ENCODE measurements at regions not wholly inside any gene's neighbourhood (a gene's known extent, or its start where the extent isn't known, plus 50 kb on each side); places are given as distances from the start of the nearest gene placed in this dataset.
A peak's percentile ranks its signal among the peaks of the same experiment; 100 is the strongest.

DNA sequence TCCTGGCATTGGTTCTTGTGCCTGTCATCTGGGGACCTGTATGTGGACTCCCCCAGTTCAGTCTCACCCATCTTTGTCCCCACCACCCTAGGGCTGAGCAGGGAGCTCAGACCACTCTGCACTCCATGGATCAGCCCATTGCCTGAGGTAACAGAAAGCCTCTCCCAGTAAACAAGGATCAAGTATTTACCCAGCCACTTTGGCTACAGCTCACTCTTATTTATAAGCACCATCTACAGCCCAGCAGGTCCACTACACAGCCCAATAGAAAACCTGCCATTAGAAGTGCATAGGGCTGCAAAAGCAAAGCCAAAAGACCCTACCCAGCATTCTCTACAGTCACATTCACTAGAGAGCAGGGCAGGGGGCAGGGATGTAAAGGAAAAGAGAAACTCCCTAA is 335.0 kb upstream of the SYNCRIP start:
- Histone ChIP-seq H3K36me3 (replicated peaks in 1 of 2; ENCODE audit: insufficient read depth in 1 of 2, low read depth in 2 of 2) (no peaks in the 10 kb centered on the region), H3K27me3 (no peaks in the 10 kb centered on the region), H3K27ac (no peak overlapping the region), H3K4me3 (no peak overlapping the region), H3K9me3 (no peaks in the 10 kb centered on the region), H3K4me1 (no peaks in the 10 kb centered on the region)
- TF ChIP-seq CTCF (IDR thresholded peaks at IDR 0.05) (no peak), POLR2A (IDR thresholded peaks at IDR 0.05) (no peak)
- DNase-seq: no peak
- intact Hi-C loops (cut with DNase I): no loop called here
- no peak for ATAC-seq

DNA sequence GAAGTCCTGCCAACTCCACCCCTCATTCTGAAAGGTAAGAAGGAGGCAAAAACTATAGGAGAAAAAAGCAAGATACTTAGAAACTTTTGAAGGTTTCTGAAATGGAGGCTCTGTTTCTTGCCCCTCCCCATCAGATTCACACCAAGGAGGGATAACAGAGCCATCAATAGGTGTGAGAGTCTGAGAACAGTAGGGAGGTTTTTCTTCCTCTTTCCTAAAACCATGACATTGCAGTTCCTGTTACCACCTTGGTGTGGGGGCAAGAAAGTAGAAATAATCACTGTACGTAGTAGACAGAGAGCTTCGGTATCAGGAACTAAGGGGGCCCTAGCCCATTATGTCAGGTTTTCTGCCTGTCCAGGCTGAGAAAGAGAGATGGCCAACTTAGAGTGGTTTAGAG is 333.3 kb upstream of the SYNCRIP start:
- no peak overlapping the region for H3K27ac ChIP-seq
- TF ChIP-seq POLR2A (IDR thresholded peaks at IDR 0.05) (no peak), CTCF (IDR thresholded peaks at IDR 0.05) (no peak)
- WGBS, 2 donors: 82 to 84% methylated on average over 2 of the region's 2 CpGs

GRCh38 chr6:85971238-85971637 is 328.6 kb upstream of the SYNCRIP start:
- peaks cover 22% of the 10 kb centered on the region for H3K4me1 ChIP-seq
- no peak for TF ChIP-seq POLR2A (IDR thresholded peaks at IDR 0.05)
- no peak for TF ChIP-seq CTCF (IDR thresholded peaks at IDR 0.05)
- H3K4me3 ChIP-seq: no peak overlapping the region
- no peaks in the 10 kb centered on the region for H3K27me3 ChIP-seq
- DNase-seq (no peak), ATAC-seq (no peak)
- no peaks in the 10 kb centered on the region for H3K9me3 ChIP-seq
- no peaks in the 10 kb centered on the region for H3K36me3 ChIP-seq (replicated peaks in 1 of 2; ENCODE audit: insufficient read depth in 1 of 2, low read depth in 2 of 2)
- intact Hi-C loops (cut with DNase I): no loop called here
- H3K27ac ChIP-seq: no peak overlapping the region

More for the DNA sequence above, 333.3 kb upstream of the SYNCRIP start:
- no peaks in the 10 kb centered on the region for H3K36me3 ChIP-seq (replicated peaks in 1 of 2; ENCODE audit: insufficient read depth in 1 of 2, low read depth in 2 of 2)
- no peaks in the 10 kb centered on the region for H3K9me3 ChIP-seq
- ATAC-seq: no peak
- no peak overlapping the region for H3K4me3 ChIP-seq
- no peaks in the 10 kb centered on the region for H3K4me1 ChIP-seq
- no peak for DNase-seq
- intact Hi-C loops (cut with DNase I): no loop called here
- no peaks in the 10 kb centered on the region for H3K27me3 ChIP-seq

GRCh38 chr6:85966828-85967227 is 324.1 kb upstream of the SYNCRIP start:
- H3K27me3 ChIP-seq: no peaks in the 10 kb centered on the region
- DNase-seq (peak; percentile 18 to 51 (median 40)), ATAC-seq (peak; percentile 60)
- H3K27ac ChIP-seq: peak overlapping the region in 1 of 4 donors; percentile 41
- H3K4me3 ChIP-seq: no peak overlapping the region
- H3K9me3 ChIP-seq: no peaks in the 10 kb centered on the region
- H3K4me1 ChIP-seq: peaks cover 25% of the 10 kb centered on the region
- WGBS, 2 donors: 22 to 29% methylated on average over 5 of the region's 5 CpGs
- H3K36me3 ChIP-seq (replicated peaks in 1 of 2; ENCODE audit: insufficient read depth in 1 of 2, low read depth in 2 of 2): no peaks in the 10 kb centered on the region
- TF ChIP-seq CTCF (IDR thresholded peaks at IDR 0.05): no peak
- no peak for TF ChIP-seq POLR2A (IDR thresholded peaks at IDR 0.05)
- intact Hi-C loops (cut with DNase I): no loop called here

DNA sequence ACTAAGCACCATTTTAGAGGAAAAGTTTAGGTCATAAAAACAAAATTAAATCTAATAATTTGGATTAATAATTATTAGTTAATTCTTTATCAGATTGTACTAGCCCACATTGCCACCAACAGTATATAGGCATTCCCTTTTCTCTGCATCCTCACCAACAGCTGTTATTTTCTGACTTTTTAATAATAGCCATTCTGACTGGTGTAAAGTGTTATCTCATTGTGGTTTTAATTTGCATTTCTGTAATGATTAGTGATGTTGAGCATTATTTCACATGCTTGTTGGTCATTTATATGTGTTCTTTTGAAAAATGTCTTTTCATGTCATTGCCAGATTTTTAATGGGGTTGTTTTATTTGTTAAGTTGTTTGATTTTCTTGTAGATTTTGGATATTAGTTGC is 319.1 kb upstream of the SYNCRIP start:
- H3K27ac ChIP-seq: no peak overlapping the region
- H3K4me3 ChIP-seq: no peak overlapping the region
- ATAC-seq (no peak), DNase-seq (no peak)
- H3K27me3 ChIP-seq: no peaks in the 10 kb centered on the region
- intact Hi-C loops (cut with DNase I): no loop called here
- no peaks in the 10 kb centered on the region for H3K9me3 ChIP-seq
- H3K36me3 ChIP-seq (replicated peaks in 1 of 2; ENCODE audit: insufficient read depth in 1 of 2, low read depth in 2 of 2): no peaks in the 10 kb centered on the region
- TF ChIP-seq CTCF (IDR thresholded peaks at IDR 0.05) (no peak), POLR2A (IDR thresholded peaks at IDR 0.05) (no peak)
- H3K4me1 ChIP-seq: peaks cover 17% of the 10 kb centered on the region

All from body of pancreas (tissue), 4 donors.